Glutamatergic neuron (in vitro differentiated cells): ENCODE measurements at regions not wholly inside any gene's neighbourhood (a gene's known extent, or its start where the extent isn't known, plus 50 kb on each side); places are given as distances from the start of the nearest gene placed in this dataset.

Experiments
- DNase-seq: peaks from one replicate; pipeline ENCODE4 v3.0.0; 2022
- H3K27ac Mint-ChIP-seq: one replicate; pipeline ENCODE4 v1.8.0; 2020; ENCODE audit warnings: mild to moderate bottlenecking, mixed read lengths, inconsistent platforms; ENCODE audit not compliant: unreplicated experiment
- H3K27me3 Mint-ChIP-seq: one replicate; pipeline ENCODE4 v1.8.0; 2020; ENCODE audit warnings: mild to moderate bottlenecking, moderate library complexity, mixed read lengths, inconsistent platforms; ENCODE audit not compliant: unreplicated experiment
- H3K36me3 Mint-ChIP-seq: one replicate; pipeline ENCODE4 v1.8.0; 2020; ENCODE audit warnings: mild to moderate bottlenecking, mixed read lengths, inconsistent platforms; ENCODE audit not compliant: unreplicated experiment
- H3K4me1 Mint-ChIP-seq: one replicate; pipeline ENCODE4 v1.8.0; 2020; ENCODE audit warnings: mild to moderate bottlenecking, low read depth, mixed read lengths, inconsistent platforms; ENCODE audit not compliant: unreplicated experiment
- H3K4me3 Mint-ChIP-seq: one replicate; pipeline ENCODE4 v1.8.0; 2020; ENCODE audit warnings: mild to moderate bottlenecking, mixed read lengths, inconsistent platforms; ENCODE audit not compliant: unreplicated experiment
- H3K9me3 Mint-ChIP-seq: one replicate; pipeline ENCODE4 v1.8.0; 2020; ENCODE audit warnings: mild to moderate bottlenecking, moderate library complexity, mixed read lengths, inconsistent platforms; ENCODE audit not compliant: unreplicated experiment
- CTCF ChIP-seq: fragments of 200-600 bp; sonication (generic); IDR thresholded peaks from one replicate; pipeline ENCODE4 v1.5.0; 2021; ENCODE audit not compliant: partially characterized antibody, unreplicated experiment

- no peak for DNase-seq
- no peak for TF ChIP-seq CTCF
- H3K36me3 Mint-ChIP-seq, result no peaks in the 10 kb centered on the region
- H3K9me3 Mint-ChIP-seq, result no peaks in the 10 kb centered on the region
- no peak overlapping the region for H3K4me3 Mint-ChIP-seq
- no peaks in the 10 kb centered on the region for H3K27me3 Mint-ChIP-seq
- H3K4me1 Mint-ChIP-seq, result no peaks in the 10 kb centered on the region
- H3K27ac Mint-ChIP-seq, result no peak overlapping the region
Measured at GRCh38 chr18:29523371-29523770, 1346.4 kb upstream of the CDH2 start.

GRCh38 chr18:29512761-29513160 lies 1335.8 kb upstream of the CDH2 start:
- Mint-ChIP-seq H3K36me3 (no peaks in the 10 kb centered on the region), H3K27me3 (peaks cover 2% of the 10 kb centered on the region), H3K4me3 (no peak overlapping the region), H3K9me3 (no peaks in the 10 kb centered on the region), H3K27ac (no peak overlapping the region), H3K4me1 (no peaks in the 10 kb centered on the region)
- TF ChIP-seq CTCF, result no peak
- no peak for DNase-seq

- H3K27me3 Mint-ChIP-seq, result peaks cover 2% of the 10 kb centered on the region
- H3K36me3 Mint-ChIP-seq, result no peaks in the 10 kb centered on the region
- H3K4me1 Mint-ChIP-seq, result no peaks in the 10 kb centered on the region
- no peak for TF ChIP-seq CTCF
- no peak for DNase-seq
- H3K4me3 Mint-ChIP-seq, result no peak overlapping the region
- no peaks in the 10 kb centered on the region for H3K9me3 Mint-ChIP-seq
- H3K27ac Mint-ChIP-seq, result no peak overlapping the region
Measured at GRCh38 chr18:29512203-29512602, 1335.3 kb upstream of the CDH2 start.

GRCh38 chr18:29501952-29502351 lies 1325.0 kb upstream of the CDH2 start:
- Mint-ChIP-seq H3K4me1 (peaks cover 3% of the 10 kb centered on the region), H3K27me3 (no peaks in the 10 kb centered on the region)
- TF ChIP-seq CTCF, result no peak

GRCh38 chr18:29496152-29496680 lies 1319.3 kb upstream of the CDH2 start:
- no peak for DNase-seq
- no peak overlapping the region for H3K27ac Mint-ChIP-seq
- no peaks in the 10 kb centered on the region for H3K36me3 Mint-ChIP-seq
- H3K9me3 Mint-ChIP-seq, result no peaks in the 10 kb centered on the region
- no peak for TF ChIP-seq CTCF
- no peak overlapping the region for H3K4me3 Mint-ChIP-seq
- H3K27me3 Mint-ChIP-seq, result no peaks in the 10 kb centered on the region
- H3K4me1 Mint-ChIP-seq, result no peaks in the 10 kb centered on the region

More at GRCh38 chr18:29501952-29502351, 1325.0 kb upstream of the CDH2 start:
- no peaks in the 10 kb centered on the region for H3K36me3 Mint-ChIP-seq
- no peak overlapping the region for H3K27ac Mint-ChIP-seq
- H3K9me3 Mint-ChIP-seq, result no peaks in the 10 kb centered on the region
- DNase-seq, result no peak
- H3K4me3 Mint-ChIP-seq, result no peak overlapping the region
